Panc1 (cell line): ENCODE measurements at regions not wholly inside any gene's neighbourhood (a gene's known extent, or its start where the extent isn't known, plus 50 kb on each side); places are given as distances from the start of the nearest gene placed in this dataset.
A peak's percentile ranks its signal among the peaks of the same experiment; 100 is the strongest.

Source experiments
- ATAC-seq: fragments of 200-7000 bp; cut with Tn5 transposase; 2 replicates; pipeline ENCODE4 v1.9.1; 2020; ENCODE audit warnings: mild to moderate bottlenecking, moderate library complexity
- BruUV-seq: library from RNA; stranded (reverse); fragments of 400-500 nt; replicated peaks from 2 replicates; lab custom pipeline; 2021; lab: Mats Ljungman, UMichigan
- CTCF ChIA-PET: fragments of 300-600 bp; sonication (Branson Sonifier 250); formaldehyde crosslinking; loops from one replicate; lab custom pipeline; 2022; ENCODE audit warnings: antibody characterized with exemption; lab: Charles Lee
- POLR2A ChIA-PET: fragments of 300-600 bp; sonication (Branson Sonifier 250); formaldehyde crosslinking; loops from one replicate; lab custom pipeline; 2022; ENCODE audit warnings: antibody characterized with exemption; lab: Charles Lee
- DNase-seq: peaks from one replicate; pipeline ENCODE4 v3.0.0-alpha.2; 2010; ENCODE audit warnings: low read depth, low spot score
- H3K27ac ChIP-seq: 2 replicates; pipeline ENCODE4 v1.5.1; 2011; ENCODE audit warnings: mild to moderate bottlenecking, low read length, inconsistent platforms
- H3K27me3 ChIP-seq: fragments of 200-500 bp; sonication (Bioruptor generic); 2 replicates; pipeline ENCODE4 v1.6.0; 2014; ENCODE audit warnings: low read length, inconsistent platforms; ENCODE audit not compliant: control insufficient read depth, insufficient read depth
- H3K36me3 ChIP-seq: fragments of 200-500 bp; sonication (Bioruptor generic); 2 replicates; pipeline ENCODE4 v1.5.1; 2014; ENCODE audit warnings: inconsistent platforms, mild to moderate bottlenecking, low read length, moderate library complexity; ENCODE audit not compliant: control insufficient read depth, insufficient read depth
- H3K4me1 ChIP-seq: 2 replicates; pipeline ENCODE4 v1.5.1; 2011; ENCODE audit warnings: inconsistent platforms, mild to moderate bottlenecking, low read length, moderate library complexity; ENCODE audit not compliant: control insufficient read depth, insufficient read depth
- H3K4me3 ChIP-seq, 2 experiments: 2 replicates each; pipeline ENCODE4 v1.5.1; 2011 to 2012; ENCODE audit warnings: low read depth in 2 of 2, low read length in 2 of 2, mild to moderate bottlenecking in 2 of 2, inconsistent platforms in 1 of 2, moderate library complexity in 1 of 2
- H3K9me3 ChIP-seq: fragments of 200-500 bp; sonication (Bioruptor generic); 2 replicates; pipeline ENCODE4 v1.5.1; 2014; ENCODE audit warnings: low read depth, mild to moderate bottlenecking, inconsistent platforms, low read length, moderate library complexity; ENCODE audit not compliant: control insufficient read depth, insufficient read depth
- CTCF ChIP-seq: fragments of 450-650 bp; IDR thresholded peaks from 2 replicates; pipeline ENCODE4 v1.5.1; 2017; ENCODE audit warnings: mild to moderate bottlenecking
- POLR2AphosphoS5 ChIP-seq: IDR thresholded peaks from 2 replicates; pipeline ENCODE4 v1.6.1; 2012; ENCODE audit warnings: mild to moderate bottlenecking, low read depth, low read length, moderate library complexity
- SIN3A ChIP-seq: IDR thresholded peaks from 2 replicates; pipeline ENCODE4 v1.6.1; 2012; ENCODE audit warnings: low read depth, mild to moderate bottlenecking, low read length, moderate library complexity, borderline replicate concordance; ENCODE audit not compliant: insufficient read depth
- TCF7L2 ChIP-seq: IDR thresholded peaks from 2 replicates; pipeline ENCODE4 v1.6.1; 2011; ENCODE audit warnings: mild to moderate bottlenecking, low read depth, low read length, inconsistent platforms
- in situ Hi-C: cut with HindIII; loops from 2 replicates; pipeline ENCODE4 v1.10.0; 2016; ENCODE audit warnings: low sequenced_read_pairs, low pct_unique_long_range_greater_than_20kb
- intact Hi-C: fragments of 100-400 bp; cut with micrococcal nuclease; formaldehyde crosslinking; loops from one replicate; pipeline ENCODE4 v1.10.0; 2022; ENCODE audit not compliant: unreplicated experiment
- TF ChIP-seq, protein P1 (sequence below), 2 experiments: IDR thresholded peaks; 2 replicates each; pipeline ENCODE4 v1.6.1; 2011 to 2012; ENCODE audit warnings: low read depth in 2 of 2, control low read depth in 1 of 2, low read length in 1 of 2, mild to moderate bottlenecking in 1 of 2, moderate library complexity in 1 of 2; ENCODE audit not compliant: insufficient read depth in 1 of 2

DNA sequence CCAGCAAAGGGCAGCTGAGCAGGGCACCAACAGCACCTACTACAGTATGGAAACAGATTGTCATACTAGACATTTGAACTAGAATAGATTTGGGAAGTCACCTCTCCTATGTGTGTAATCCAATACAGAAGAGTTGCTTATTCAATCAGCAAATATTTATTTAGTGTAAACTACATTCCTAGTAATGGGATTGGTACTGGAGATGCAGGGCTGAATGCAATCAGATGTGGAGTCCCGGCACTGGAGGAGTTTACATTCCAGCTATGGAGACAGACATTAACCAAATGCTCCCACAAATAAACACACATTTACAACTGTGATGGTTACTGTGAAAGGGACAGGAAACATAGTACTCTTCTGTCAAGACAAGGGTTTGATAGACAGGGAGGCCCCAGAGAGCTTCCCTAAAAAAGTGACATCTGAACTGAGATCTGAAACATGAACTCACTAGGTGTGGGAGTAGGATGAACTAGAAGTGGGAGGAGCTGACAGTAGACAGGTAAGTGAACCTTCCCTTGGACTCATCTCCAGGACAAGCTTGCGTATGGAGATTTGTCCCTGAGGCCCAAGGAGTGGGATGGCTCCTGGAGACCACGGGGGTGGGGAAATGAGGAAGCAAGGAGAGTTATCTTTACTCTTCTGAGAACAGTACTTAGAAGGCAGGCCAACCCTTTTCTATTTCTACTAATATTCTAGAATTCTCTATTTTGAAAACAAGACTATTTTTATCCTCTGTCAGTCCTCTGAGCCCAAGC lies 420.5 kb downstream of the MAFB start:
- Histone ChIP-seq H3K4me1 (no peaks in the 10 kb centered on the region), H3K9me3 (no peaks in the 10 kb centered on the region), H3K36me3 (no peaks in the 10 kb centered on the region), H3K27me3 (no peaks in the 10 kb centered on the region), H3K4me3 (no peak overlapping the region), H3K27ac (no peak overlapping the region)
- ATAC-seq (no peak), DNase-seq (no peak)
- TF ChIP-seq POLR2AphosphoS5 (no peak), TCF7L2 (no peak)
- TF ChIP-seq, protein P1, sequence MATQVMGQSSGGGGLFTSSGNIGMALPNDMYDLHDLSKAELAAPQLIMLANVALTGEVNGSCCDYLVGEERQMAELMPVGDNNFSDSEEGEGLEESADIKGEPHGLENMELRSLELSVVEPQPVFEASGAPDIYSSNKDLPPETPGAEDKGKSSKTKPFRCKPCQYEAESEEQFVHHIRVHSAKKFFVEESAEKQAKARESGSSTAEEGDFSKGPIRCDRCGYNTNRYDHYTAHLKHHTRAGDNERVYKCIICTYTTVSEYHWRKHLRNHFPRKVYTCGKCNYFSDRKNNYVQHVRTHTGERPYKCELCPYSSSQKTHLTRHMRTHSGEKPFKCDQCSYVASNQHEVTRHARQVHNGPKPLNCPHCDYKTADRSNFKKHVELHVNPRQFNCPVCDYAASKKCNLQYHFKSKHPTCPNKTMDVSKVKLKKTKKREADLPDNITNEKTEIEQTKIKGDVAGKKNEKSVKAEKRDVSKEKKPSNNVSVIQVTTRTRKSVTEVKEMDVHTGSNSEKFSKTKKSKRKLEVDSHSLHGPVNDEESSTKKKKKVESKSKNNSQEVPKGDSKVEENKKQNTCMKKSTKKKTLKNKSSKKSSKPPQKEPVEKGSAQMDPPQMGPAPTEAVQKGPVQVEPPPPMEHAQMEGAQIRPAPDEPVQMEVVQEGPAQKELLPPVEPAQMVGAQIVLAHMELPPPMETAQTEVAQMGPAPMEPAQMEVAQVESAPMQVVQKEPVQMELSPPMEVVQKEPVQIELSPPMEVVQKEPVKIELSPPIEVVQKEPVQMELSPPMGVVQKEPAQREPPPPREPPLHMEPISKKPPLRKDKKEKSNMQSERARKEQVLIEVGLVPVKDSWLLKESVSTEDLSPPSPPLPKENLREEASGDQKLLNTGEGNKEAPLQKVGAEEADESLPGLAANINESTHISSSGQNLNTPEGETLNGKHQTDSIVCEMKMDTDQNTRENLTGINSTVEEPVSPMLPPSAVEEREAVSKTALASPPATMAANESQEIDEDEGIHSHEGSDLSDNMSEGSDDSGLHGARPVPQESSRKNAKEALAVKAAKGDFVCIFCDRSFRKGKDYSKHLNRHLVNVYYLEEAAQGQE (IDR thresholded peaks at IDR 0.05; ENCODE audit: insufficient read depth in 1 of 2, low read depth in 2 of 2, low read length in 1 of 2) = no peak
- CTCF ChIA-PET = no interaction called here
- in situ Hi-C loops = no loop called here
- BruUV-seq = no TSS peak
- intact Hi-C loops = no loop called here
- POLR2A ChIA-PET = no interaction called here

DNA sequence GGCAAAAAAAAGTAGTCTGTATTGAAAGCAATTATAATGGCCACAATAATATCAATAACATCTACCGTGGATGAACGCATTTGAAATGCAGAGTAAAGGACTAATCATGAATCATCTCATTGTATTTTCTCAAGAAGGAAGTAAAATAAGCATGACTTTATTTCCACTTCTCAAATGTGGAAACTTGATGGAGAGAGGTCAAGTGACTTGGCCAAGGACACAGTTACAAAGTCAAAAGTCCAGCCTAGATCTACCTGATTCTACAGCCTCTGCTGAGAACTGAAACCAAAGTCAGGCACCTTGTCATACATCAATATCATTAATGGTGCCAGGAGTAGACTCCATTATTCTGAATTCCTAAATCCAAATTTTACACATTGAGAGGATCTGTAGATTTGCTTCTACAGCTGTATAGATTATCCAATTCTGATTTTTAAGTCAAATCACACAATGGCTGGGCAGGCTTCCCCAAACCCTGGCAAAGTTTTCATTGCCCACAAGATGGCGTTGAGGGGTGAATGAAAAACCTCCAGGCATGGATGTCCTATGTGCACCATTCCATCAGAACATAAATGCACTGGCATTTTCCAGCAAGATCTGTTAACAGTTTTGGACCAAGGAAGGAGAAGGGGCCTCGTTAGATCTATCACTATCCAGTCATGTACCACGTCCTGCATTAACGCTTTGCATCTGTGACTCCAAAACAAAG lies 423.1 kb downstream of the MAFB start:
- POLR2A ChIA-PET = no interaction called here
- CTCF ChIA-PET = no interaction called here
- Histone ChIP-seq H3K4me1 (no peaks in the 10 kb centered on the region), H3K36me3 (no peaks in the 10 kb centered on the region), H3K27ac (no peak overlapping the region), H3K4me3 (no peak overlapping the region), H3K27me3 (no peaks in the 10 kb centered on the region), H3K9me3 (no peaks in the 10 kb centered on the region)
- intact Hi-C loops = no loop called here
- ATAC-seq (no peak), DNase-seq (no peak)
- TF ChIP-seq, protein P1 (IDR thresholded peaks at IDR 0.05; ENCODE audit: insufficient read depth in 1 of 2, low read depth in 2 of 2, low read length in 1 of 2) = no peak
- TF ChIP-seq SIN3A = no peak
- TF ChIP-seq CTCF = peak; percentile 49
- no peak for TF ChIP-seq TCF7L2
- TF ChIP-seq POLR2AphosphoS5 = no peak
- BruUV-seq = no TSS peak
- in situ Hi-C loops = no loop called here
